K562 (cell line): ENCODE measurements at regions not wholly inside any gene's neighbourhood (a gene's known extent, or its start where the extent isn't known, plus 50 kb on each side); places are given as distances from the start of the nearest gene placed in this dataset.

ENCODE experiments used
- ATAC-seq: fragments of 200-7000 bp; cut with Tn5 transposase; 3 replicates; pipeline ENCODE4 v1.9.1; 2020; ENCODE audit warnings: moderate library complexity
- BruUV-seq: library from RNA; stranded (reverse); fragments of 400-500 nt; replicated peaks from 2 replicates; lab custom pipeline; 2021; lab: Mats Ljungman, UMichigan
- CTCF ChIA-PET: fragments of 300-600 bp; formaldehyde crosslinking; extraction: SDS; loops from one replicate; lab custom pipeline; 2021; ENCODE audit warnings: low intra/inter-chr PET ratio; lab: Yijun Ruan, JAX
- POLR2A ChIA-PET: fragments of 300-600, 350-650 bp; sonication (Branson Sonifier 250); formaldehyde crosslinking; extraction: SDS; loops from one replicate; lab custom pipeline; 2021; ENCODE audit warnings: antibody characterized with exemption, inconsistent platforms; lab: Yijun Ruan, JAX
- DNase-seq, 4 experiments: peaks; one replicate each; pipeline versions ENCODE4 v3.0.0 to v3.0.0-alpha.2; 2011 to 2018; ENCODE audit warnings: low spot score in 3 of 4, mixed read lengths in 3 of 4; ENCODE audit errors: extremely low read depth in 1 of 4
- FAIRE-seq: peaks from 2 replicates; lab custom pipeline; 2011; peaks lifted over from hg19 to GRCh38; lab: Jason Lieb, UNC
- H2AFZ ChIP-seq: 2 replicates; pipeline ENCODE4 v1.6.0; 2011; ENCODE audit warnings: low read depth, low read length, control low read depth, inconsistent platforms
- H3K27ac ChIP-seq: fragments of 200-600 bp; 3 replicates; pipeline ENCODE4 v1.8.0; 2011; ENCODE audit warnings: low read depth, mild to moderate bottlenecking, control low read depth, inconsistent platforms, low read length, moderate library complexity, mixed read lengths; ENCODE audit errors: extremely low read depth
- H3K27me3 ChIP-seq, 2 experiments: fragments of 300-600 bp in 1 of 2; 2 replicates in 1 of 2; 3 replicates in 1 of 2; pipeline versions ENCODE4 v1.6.0 to v1.8.0; 2011; ENCODE audit warnings: inconsistent platforms in 2 of 2, low read length in 2 of 2, mild to moderate bottlenecking in 1 of 2, mixed read lengths in 1 of 2, moderate library complexity in 1 of 2; ENCODE audit not compliant: control insufficient read depth in 2 of 2, insufficient read depth in 2 of 2
- H3K36me3 ChIP-seq: fragments of 300-600 bp; 3 replicates; pipeline ENCODE4 v1.8.0; 2011; ENCODE audit warnings: mild to moderate bottlenecking, low read length, inconsistent platforms; ENCODE audit not compliant: control insufficient read depth, insufficient read depth
- H3K4me1 ChIP-seq, 2 experiments: fragments of 200-600 bp in 1 of 2; replicated peaks in 1 of 2; 2 replicates in 1 of 2; 3 replicates in 1 of 2; pipeline versions ENCODE4 v1.5.1 to v1.8.0; 2011; ENCODE audit warnings: inconsistent platforms in 2 of 2, low read length in 2 of 2, mild to moderate bottlenecking in 1 of 2, mixed read lengths in 1 of 2, moderate library complexity in 1 of 2; ENCODE audit not compliant: control insufficient read depth in 2 of 2, insufficient read depth in 2 of 2
- H3K4me2 ChIP-seq: 2 replicates; pipeline ENCODE4 v1.6.1; 2011; ENCODE audit warnings: low read length, control low read depth, inconsistent platforms, mixed read lengths; ENCODE audit not compliant: insufficient read depth
- H3K4me3 ChIP-seq: fragments of 200-600 bp; sonication (generic), shearing (Covaris generic); 2 replicates; pipeline ENCODE4 v1.5.1; 2016; ENCODE audit warnings: control low read depth, inconsistent platforms
- H3K79me2 ChIP-seq: fragments of 200-600 bp; 3 replicates; pipeline ENCODE4 v1.8.0; 2011; ENCODE audit warnings: low read length, inconsistent platforms; ENCODE audit not compliant: control insufficient read depth, insufficient read depth
- H3K9ac ChIP-seq, 2 experiments: 2 replicates each; pipeline versions ENCODE4 v1.6.0 to v1.6.1; 2011; ENCODE audit warnings: low read depth in 2 of 2, low read length in 2 of 2, control low read depth in 1 of 2, inconsistent platforms in 1 of 2, mild to moderate bottlenecking in 1 of 2, mixed read lengths in 1 of 2; ENCODE audit not compliant: insufficient read depth in 1 of 2
- H3K9me1 ChIP-seq: one replicate; pipeline ENCODE4 v1.6.0; 2011; ENCODE audit warnings: inconsistent platforms, mild to moderate bottlenecking, low read length, moderate library complexity; ENCODE audit not compliant: control insufficient read depth, insufficient read depth
- H3K9me3 ChIP-seq: replicated peaks from 2 replicates; pipeline ENCODE4 v1.5.1; 2011; ENCODE audit warnings: low read depth, low read length, inconsistent platforms; ENCODE audit not compliant: control insufficient read depth, insufficient read depth
- H4K20me1 ChIP-seq: replicated peaks from 2 replicates; pipeline ENCODE4 v1.6.1; 2011; ENCODE audit warnings: low read length, inconsistent platforms, mixed read lengths; ENCODE audit not compliant: control insufficient read depth, insufficient read depth
- KLF16 ChIP-seq: IDR thresholded peaks from 2 replicates; pipeline ENCODE4 v1.6.1; 2016; ENCODE audit warnings: antibody characterized with exemption
- PREB ChIP-seq: sonication (generic); formaldehyde crosslinking; IDR thresholded peaks from 2 replicates; pipeline ENCODE4 v1.8.1; 2023; ENCODE audit warnings: mild to moderate bottlenecking, missing genetic modification reagents
- ZBTB49 ChIP-seq: sonication (generic); formaldehyde crosslinking; IDR thresholded peaks from 2 replicates; pipeline ENCODE4 v1.8.0; 2022; ENCODE audit warnings: missing genetic modification reagents, mild to moderate bottlenecking, borderline replicate concordance
- ZNF408 ChIP-seq: fragments of 250-450 bp; sonication (Bioruptor Pico); IDR thresholded peaks from 2 replicates; pipeline ENCODE4 v1.4.0; 2020; ENCODE audit warnings: low read depth, mild to moderate bottlenecking, moderate library complexity
- ZNF699 ChIP-seq: fragments of 250-450 bp; sonication (Bioruptor Pico); IDR thresholded peaks from 2 replicates; pipeline ENCODE4 v1.8.0; 2021; ENCODE audit warnings: mild to moderate bottlenecking, moderate library complexity; ENCODE audit not compliant: insufficient replicate concordance
- WGBS: fragments of 100-300 bp; shearing (Covaris generic); methylation state at CpG from one replicate; pipeline ENCODE4 v1.1.6; 2016; ENCODE audit warnings: low coverage, mixed read lengths; ENCODE audit not compliant: insufficient coverage; ENCODE audit errors: missing lambda C conversion rate; 5-methylcytosine and 5-hydroxymethylcytosine counted together
- in situ Hi-C: fragments of 300-500 bp; cut with MboI; formaldehyde crosslinking; loops from 4 replicates; pipeline ENCODE4 v1.15.0; 2018; ENCODE audit warnings: inconsistent platforms, mixed read lengths
- intact Hi-C: fragments of 100-400 bp; cut with micrococcal nuclease; formaldehyde crosslinking; loops from 2 replicates; pipeline ENCODE4 v1.14.2; 2022

GRCh38 chr16:6571044-6571443 is 761.6 kb upstream of the RBFOX1 start:
- Histone ChIP-seq H3K9ac (no peak overlapping the region), H3K4me2 (no peak overlapping the region)
- FAIRE-seq, result no peak

More at GRCh38 chr16:6571044-6571443, 761.6 kb upstream of the RBFOX1 start:
- in situ Hi-C loops, result no loop called here
- Histone ChIP-seq H3K27me3 (peaks cover 7 to 16% of the 10 kb centered on the region in 2 experiments; a peak in 4 of 5 replicates), H3K9me1 (no peaks in the 10 kb centered on the region), H3K27ac (no peak overlapping the region), H2AFZ (no peak overlapping the region), H4K20me1 (no peaks in the 10 kb centered on the region), H3K36me3 (no peaks in the 10 kb centered on the region), H3K4me1 (no peaks in the 10 kb centered on the region), H3K9me3 (no peaks in the 10 kb centered on the region), H3K4me3 (no peak overlapping the region), H3K79me2 (no peaks in the 10 kb centered on the region)
- ATAC-seq (no peak), DNase-seq (no peak)
- BruUV-seq, result no TSS peak
- WGBS, result 0% methylated on average over 5 of the region's 5 CpGs
- TF ChIP-seq ZNF408 (CRISPR knock-in tag), result no peak
- no peak for TF ChIP-seq PREB (CRISPR knock-in tag)
- TF ChIP-seq KLF16, result no peak
- no peak for TF ChIP-seq ZBTB49 (CRISPR knock-in tag)
- no peak for TF ChIP-seq ZNF699 (CRISPR knock-in tag)
- CTCF ChIA-PET, result no interaction called here
- POLR2A ChIA-PET, result no interaction called here
- intact Hi-C loops, result no loop called here
